ENCODE measurements at regions not wholly inside any gene's neighbourhood (a gene's known extent, or its start where the extent isn't known, plus 50 kb on each side); places are given as distances from the start of the nearest gene placed in this dataset.

DNA sequence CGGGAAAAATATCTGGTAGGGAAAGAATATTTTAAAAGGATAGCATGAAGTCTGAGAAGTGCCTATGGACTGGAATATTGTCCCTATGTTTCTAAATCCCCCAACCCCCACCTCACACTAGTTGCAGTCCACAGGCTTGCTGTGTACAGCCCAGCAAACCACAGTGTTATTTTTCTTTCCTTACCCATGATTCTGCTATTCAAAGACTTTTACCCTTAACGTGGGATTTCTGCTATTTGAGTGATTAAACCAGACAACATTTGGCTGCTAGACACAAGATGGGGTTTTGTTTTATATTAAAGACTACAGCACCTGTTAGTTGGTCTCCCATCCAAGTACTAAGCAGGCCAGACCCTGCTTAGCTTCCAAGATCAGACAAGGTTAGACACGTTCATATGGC lies 120.5 kb upstream of the MYO3A start:
- Histone ChIP-seq H3K18ac (ENCODE audit: low read depth in 1 of 2, low read length in 2 of 2) (no peak overlapping the region), H3K27me3 (ENCODE audit: control insufficient read depth in 1 of 2, insufficient read depth in 1 of 2, low read length in 2 of 2) (no peaks in the 10 kb centered on the region), H3K9me3 (ENCODE audit: control insufficient read depth, low read length) (no peaks in the 10 kb centered on the region), H3K36me3 (ENCODE audit: control insufficient read depth in 1 of 2, insufficient read depth in 2 of 2, low read depth in 1 of 2, low read length in 2 of 2) (no peaks in the 10 kb centered on the region), H4K8ac (ENCODE audit: low read length) (no peak overlapping the region), H3K27ac (ENCODE audit: low read length, poor library complexity, severe bottlenecking) (no peak overlapping the region), H2BK15ac (ENCODE audit: low read depth, poor library complexity, severe bottlenecking) (no peak overlapping the region), H2BK5ac (ENCODE audit: low read depth, low read length, poor library complexity, severe bottlenecking) (no peak overlapping the region), H3K79me1 (replicated peaks; ENCODE audit: low read length, poor library complexity, severe bottlenecking) (no peaks in the 10 kb centered on the region), H3K4me3 (ENCODE audit: insufficient read depth in 1 of 2, low read depth in 1 of 2, low read length in 2 of 2) (no peak overlapping the region), H2AFZ (ENCODE audit: low read depth, low read length) (no peak overlapping the region), H2BK12ac (ENCODE audit: low read length in 2 of 2) (no peak overlapping the region), H4K91ac (ENCODE audit: low read length) (no peak overlapping the region), H3K4me1 (ENCODE audit: control insufficient read depth, insufficient read depth, low read depth, low read length) (peaks cover 1% of the 10 kb centered on the region), H2BK120ac (ENCODE audit: low read depth, low read length) (no peak overlapping the region), H2AK5ac (ENCODE audit: low read length, severe bottlenecking) (no peak overlapping the region), H3K23ac (ENCODE audit: low read length in 2 of 2) (no peak overlapping the region), H3K14ac (ENCODE audit: low read length in 2 of 2) (no peak overlapping the region), H3K4ac (ENCODE audit: low read depth in 1 of 2, low read length in 2 of 2) (no peak overlapping the region), H3K4me2 (ENCODE audit: low read length, poor library complexity, severe bottlenecking) (no peak overlapping the region), H3K9ac (ENCODE audit: low read length) (no peak overlapping the region)
- DNase-seq = no peak
- 75% methylated on average over 1 of the region's 3 CpGs for WGBS

DNA sequence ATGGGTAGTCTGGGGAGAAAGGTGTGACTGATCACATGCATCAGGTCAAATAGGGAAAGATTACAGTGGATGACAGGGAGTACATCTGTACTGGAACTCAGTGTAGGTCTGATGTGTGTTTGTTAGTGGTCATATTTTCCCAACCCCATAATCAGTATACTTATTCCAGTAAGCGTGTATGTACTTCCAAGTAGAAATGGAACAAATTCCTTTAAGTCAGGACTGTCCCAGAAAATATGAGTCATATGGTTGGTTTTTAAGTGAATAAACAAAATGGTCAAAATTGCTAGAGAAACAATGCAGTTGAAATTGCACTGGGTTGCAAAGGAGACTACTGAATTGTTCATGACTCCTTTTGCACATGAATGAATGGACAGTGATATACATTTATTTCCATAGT lies 118.8 kb upstream of the MYO3A start:
- H3K9me3 ChIP-seq (ENCODE audit: control insufficient read depth, low read length) = no peaks in the 10 kb centered on the region
- H3K36me3 ChIP-seq (ENCODE audit: control insufficient read depth in 1 of 2, insufficient read depth in 2 of 2, low read depth in 1 of 2, low read length in 2 of 2) = no peaks in the 10 kb centered on the region
- H3K14ac ChIP-seq (ENCODE audit: low read length in 2 of 2) = no peak overlapping the region
- H3K4ac ChIP-seq (ENCODE audit: low read depth in 1 of 2, low read length in 2 of 2) = no peak overlapping the region
- no peaks in the 10 kb centered on the region for H3K27me3 ChIP-seq (ENCODE audit: control insufficient read depth in 1 of 2, insufficient read depth in 1 of 2, low read length in 2 of 2)
- H4K8ac ChIP-seq (ENCODE audit: low read length) = no peak overlapping the region
- H2AK5ac ChIP-seq (ENCODE audit: low read length, severe bottlenecking) = no peak overlapping the region
- no peak overlapping the region for H2AFZ ChIP-seq (ENCODE audit: low read depth, low read length)
- no peak overlapping the region for H4K91ac ChIP-seq (ENCODE audit: low read length)
- H3K18ac ChIP-seq (ENCODE audit: low read depth in 1 of 2, low read length in 2 of 2) = no peak overlapping the region
- H3K23ac ChIP-seq (ENCODE audit: low read length in 2 of 2) = no peak overlapping the region
- no peak overlapping the region for H3K27ac ChIP-seq (ENCODE audit: low read length, poor library complexity, severe bottlenecking)
- no peak overlapping the region for H2BK120ac ChIP-seq (ENCODE audit: low read depth, low read length)
- H3K4me2 ChIP-seq (ENCODE audit: low read length, poor library complexity, severe bottlenecking) = no peak overlapping the region
- H3K4me3 ChIP-seq (ENCODE audit: insufficient read depth in 1 of 2, low read depth in 1 of 2, low read length in 2 of 2) = no peak overlapping the region
- H2BK15ac ChIP-seq (ENCODE audit: low read depth, poor library complexity, severe bottlenecking) = no peak overlapping the region
- H3K9ac ChIP-seq (ENCODE audit: low read length) = no peak overlapping the region
- no peak overlapping the region for H2BK12ac ChIP-seq (ENCODE audit: low read length in 2 of 2)
- peaks cover 1% of the 10 kb centered on the region for H3K4me1 ChIP-seq (ENCODE audit: control insufficient read depth, insufficient read depth, low read depth, low read length)
- no peak overlapping the region for H2BK5ac ChIP-seq (ENCODE audit: low read depth, low read length, poor library complexity, severe bottlenecking)
- no peaks in the 10 kb centered on the region for H3K79me1 ChIP-seq (replicated peaks; ENCODE audit: low read length, poor library complexity, severe bottlenecking)
- DNase-seq = no peak
- WGBS = 83% methylated on average over 1 of the region's 1 CpG

- Histone ChIP-seq H2AK5ac (ENCODE audit: low read length, severe bottlenecking) (no peak overlapping the region), H2BK12ac (ENCODE audit: low read length in 2 of 2) (no peak overlapping the region), H3K4ac (ENCODE audit: low read depth in 1 of 2, low read length in 2 of 2) (no peak overlapping the region), H3K79me1 (replicated peaks; ENCODE audit: low read length, poor library complexity, severe bottlenecking) (no peaks in the 10 kb centered on the region), H4K8ac (ENCODE audit: low read length) (no peak overlapping the region), H2BK5ac (ENCODE audit: low read depth, low read length, poor library complexity, severe bottlenecking) (no peak overlapping the region), H3K4me3 (ENCODE audit: insufficient read depth in 1 of 2, low read depth in 1 of 2, low read length in 2 of 2) (no peak overlapping the region), H2AFZ (ENCODE audit: low read depth, low read length) (no peak overlapping the region), H3K9ac (ENCODE audit: low read length) (no peak overlapping the region), H3K9me3 (ENCODE audit: control insufficient read depth, low read length) (no peaks in the 10 kb centered on the region), H3K4me2 (ENCODE audit: low read length, poor library complexity, severe bottlenecking) (no peak overlapping the region), H3K18ac (ENCODE audit: low read depth in 1 of 2, low read length in 2 of 2) (no peak overlapping the region), H3K14ac (ENCODE audit: low read length in 2 of 2) (no peak overlapping the region), H3K27ac (ENCODE audit: low read length, poor library complexity, severe bottlenecking) (no peak overlapping the region), H2BK15ac (ENCODE audit: low read depth, poor library complexity, severe bottlenecking) (no peak overlapping the region), H3K36me3 (ENCODE audit: control insufficient read depth in 1 of 2, insufficient read depth in 2 of 2, low read depth in 1 of 2, low read length in 2 of 2) (no peaks in the 10 kb centered on the region), H2BK120ac (ENCODE audit: low read depth, low read length) (no peak overlapping the region), H3K27me3 (ENCODE audit: control insufficient read depth in 1 of 2, insufficient read depth in 1 of 2, low read length in 2 of 2) (no peaks in the 10 kb centered on the region), H4K91ac (ENCODE audit: low read length) (no peak overlapping the region), H3K23ac (ENCODE audit: low read length in 2 of 2) (no peak overlapping the region), H3K4me1 (ENCODE audit: control insufficient read depth, insufficient read depth, low read depth, low read length) (peaks cover 1% of the 10 kb centered on the region)
- no peak for DNase-seq
- 80% methylated on average over 6 of the region's 8 CpGs for WGBS
Measured at GRCh38 chr10:25815999-25816768, 117.8 kb upstream of the MYO3A start.

DNA sequence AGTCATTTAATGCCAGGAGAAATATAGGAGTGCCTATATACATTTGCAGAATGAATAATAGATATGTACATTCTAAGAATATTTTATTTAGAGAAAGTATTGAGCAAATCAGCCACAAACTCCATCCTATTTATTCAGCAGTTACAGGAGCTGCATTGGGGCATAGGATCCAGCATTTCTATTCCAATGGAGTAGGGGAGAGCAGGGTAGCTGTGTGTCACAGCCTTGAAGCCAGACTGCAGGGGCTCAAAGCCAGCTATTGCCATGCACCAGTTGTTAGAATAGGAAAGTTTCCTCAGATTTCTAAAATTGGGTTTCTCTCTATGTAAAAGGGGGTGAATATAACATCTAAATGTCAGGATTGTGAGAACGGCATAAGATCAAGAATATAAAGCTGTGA lies 116.8 kb upstream of the MYO3A start:
- Histone ChIP-seq H2AK5ac (ENCODE audit: low read length, severe bottlenecking) (no peak overlapping the region), H2AFZ (ENCODE audit: low read depth, low read length) (no peak overlapping the region), H3K9me3 (ENCODE audit: control insufficient read depth, low read length) (no peaks in the 10 kb centered on the region), H4K8ac (ENCODE audit: low read length) (no peak overlapping the region), H3K18ac (ENCODE audit: low read depth in 1 of 2, low read length in 2 of 2) (no peak overlapping the region), H2BK15ac (ENCODE audit: low read depth, poor library complexity, severe bottlenecking) (no peak overlapping the region), H3K27me3 (ENCODE audit: control insufficient read depth in 1 of 2, insufficient read depth in 1 of 2, low read length in 2 of 2) (no peaks in the 10 kb centered on the region), H3K79me1 (replicated peaks; ENCODE audit: low read length, poor library complexity, severe bottlenecking) (no peaks in the 10 kb centered on the region), H2BK12ac (ENCODE audit: low read length in 2 of 2) (no peak overlapping the region), H4K91ac (ENCODE audit: low read length) (no peak overlapping the region), H3K23ac (ENCODE audit: low read length in 2 of 2) (no peak overlapping the region), H3K4me2 (ENCODE audit: low read length, poor library complexity, severe bottlenecking) (no peak overlapping the region), H3K4me1 (ENCODE audit: control insufficient read depth, insufficient read depth, low read depth, low read length) (peaks cover 1% of the 10 kb centered on the region), H3K4me3 (ENCODE audit: insufficient read depth in 1 of 2, low read depth in 1 of 2, low read length in 2 of 2) (no peak overlapping the region), H3K36me3 (ENCODE audit: control insufficient read depth in 1 of 2, insufficient read depth in 2 of 2, low read depth in 1 of 2, low read length in 2 of 2) (no peaks in the 10 kb centered on the region), H3K27ac (ENCODE audit: low read length, poor library complexity, severe bottlenecking) (no peak overlapping the region), H2BK120ac (ENCODE audit: low read depth, low read length) (no peak overlapping the region), H3K14ac (ENCODE audit: low read length in 2 of 2) (no peak overlapping the region), H3K9ac (ENCODE audit: low read length) (no peak overlapping the region), H3K4ac (ENCODE audit: low read depth in 1 of 2, low read length in 2 of 2) (no peak overlapping the region), H2BK5ac (ENCODE audit: low read depth, low read length, poor library complexity, severe bottlenecking) (no peak overlapping the region)
- 89% methylated on average over 1 of the region's 1 CpG for WGBS
- DNase-seq = no peak

Data from mesenchymal stem cell (in vitro differentiated cells and primary cell).